Heart right ventricle (tissue), 16 donors: ENCODE measurements at regions not wholly inside any gene's neighbourhood (a gene's known extent, or its start where the extent isn't known, plus 50 kb on each side); places are given as distances from the start of the nearest gene placed in this dataset.

Source experiments
- ATAC-seq, 8 donors: fragments of 200-7000 bp; cut with Tn5 transposase; one replicate each; pipeline ENCODE4 v1.9.1; 2020; ENCODE audit warnings: mild to moderate bottlenecking in 8 of 8, moderate library complexity in 8 of 8, moderate number of reproducible peaks in 1 of 8
- DNase-seq, 2 donors: peaks; one replicate each; pipeline ENCODE4 v3.0.0-alpha.2; 2020
- H3K27ac ChIP-seq, 10 donors: fragments of 200-600 bp; sonication (generic) in 2 of 10; one replicate each; pipeline versions ENCODE4 v1.5.0 to v1.8.0; 2020 to 2022; ENCODE audit warnings: mild to moderate bottlenecking in 3 of 10
- H3K27me3 ChIP-seq, 7 donors: fragments of 200-600 bp; one replicate each; pipeline ENCODE4 v1.8.0; 2021 to 2022; ENCODE audit warnings: mild to moderate bottlenecking in 2 of 7
- H3K36me3 ChIP-seq, 9 donors: fragments of 200-600 bp; sonication (generic) in 1 of 9; one replicate each; pipeline versions ENCODE4 v1.5.0 to v1.8.0; 2020 to 2022; ENCODE audit warnings: mild to moderate bottlenecking in 2 of 9
- H3K4me1 ChIP-seq, 9 donors: fragments of 200-600 bp; sonication (generic) in 1 of 9; one replicate each; pipeline versions ENCODE4 v1.5.0 to v1.8.0; 2020 to 2022; ENCODE audit warnings: mild to moderate bottlenecking in 4 of 9
- H3K4me3 ChIP-seq, 10 donors: fragments of 200-600 bp; sonication (generic) in 2 of 10; one replicate each; pipeline versions ENCODE4 v1.5.0 to v1.8.0; 2020 to 2022; ENCODE audit warnings: mild to moderate bottlenecking in 7 of 10, moderate library complexity in 2 of 10
- H3K9me3 ChIP-seq, 11 donors: fragments of 200-600 bp in 10 of 11; sonication (generic) in 2 of 11; one replicate each; pipeline versions ENCODE4 v1.5.0 to v1.8.0; 2013 to 2022; ENCODE audit warnings: mild to moderate bottlenecking in 2 of 11, control low read depth in 1 of 11, moderate library complexity in 1 of 11
- WGBS, 2 donors: extraction: QIAGEN DNeasy Blood & Tissue Kit; methylation state at CpG; one replicate each; pipeline ENCODE4 v1.1.7; 2013; ENCODE audit warnings: inconsistent platforms in 1 of 2; 5-methylcytosine and 5-hydroxymethylcytosine counted together
- intact Hi-C, 10 donors: fragments of 100-400 bp; cut with DNase I; formaldehyde crosslinking; loops; one replicate each; pipeline versions ENCODE4 v1.11.1 to v1.14.2; 2022
- TF ChIP-seq, protein P1 (sequence below), 9 donors: fragments of 200-600 bp; sonication (generic) in 2 of 9; IDR thresholded peaks; one replicate each; pipeline versions ENCODE4 v1.5.0 to v1.8.0; 2021 to 2022; ENCODE audit warnings: antibody characterized with exemption in 9 of 9, mild to moderate bottlenecking in 5 of 9, moderate library complexity in 1 of 9
- donor health status: Arrhythmogenic right ventricular cardiomyopathy.
- donor health status: ischemic (EF 13 %, LVEDD 7.1; RV severe dilation, severe dysfunction).
- donor health status: healthy with polysubstance abuse.
- donor health status: DM: no; HTN: yes; CAD: no.
- donor health status: DM: no; HTN: no; CAD: no.
- donor health status: ischemic (EF 25% LVEDD 6.9; RV normal size, moderate dysfunction).
- donor health status: ischemic (EF 25% LVEDD 5.7; RV mildly dilated, moderate dysfunction).
- donor health status: healthy.
- donor health status: DM: yes; HTN: yes; CAD: no.
- donor health status: Ischemic cardiomyopathy.
- donor health status: ischemic (EF 35%, LVEDD 5.7; RV mildly dilated, moderate dysfunction).
- donor health status: nonischemic (EF 11% LVEDD 7.7; RV severe dilation, severe dysfunction).
- donor health status: DM: yes; HTN: yes; CAD: no.
- donor health status: PGD.
- donor health status: ischemic (EF 29% LVEDD 5.4; RV normal size, mild dysfunction).
- donor health status: nonischemic (EF 23%, LVEDD 6.1; RV moderate dilation, normal function).

DNA sequence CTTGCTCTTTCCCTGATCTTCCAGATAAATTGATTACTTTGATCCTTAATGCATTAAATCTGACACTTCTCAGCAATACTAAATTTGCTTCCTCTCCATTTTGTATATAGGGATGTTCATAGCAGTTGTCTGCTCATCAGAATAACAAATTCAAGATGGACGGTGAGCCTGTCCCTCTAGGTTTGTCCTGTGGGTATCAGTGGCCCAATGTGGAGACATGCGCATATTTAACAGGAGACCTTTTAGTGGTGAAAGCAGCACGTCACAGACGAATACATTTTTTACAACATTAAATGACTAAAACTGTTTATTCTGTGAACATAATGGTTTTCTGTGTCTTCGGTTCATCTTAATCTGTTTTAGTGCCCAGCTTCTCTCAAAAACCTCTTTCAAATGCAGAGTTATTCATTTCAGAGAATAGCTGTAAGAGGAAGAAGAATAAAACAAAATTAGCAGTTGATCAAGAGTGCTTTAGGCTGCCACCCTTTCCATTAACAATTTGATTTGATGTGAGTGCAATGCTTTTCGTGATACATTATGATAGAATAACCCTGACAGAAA, 1970.4 kb upstream of the WWC1 start:
- Histone ChIP-seq H3K27me3 (peaks cover 0 to 4% (median 0%) of the 10 kb centered on the region in 7 donors), H3K36me3 (no peaks in the 10 kb centered on the region), H3K27ac (no peak overlapping the region), H3K9me3 (no peaks in the 10 kb centered on the region), H3K4me3 (no peak overlapping the region), H3K4me1 (no peaks in the 10 kb centered on the region)
- TF ChIP-seq, protein P1, sequence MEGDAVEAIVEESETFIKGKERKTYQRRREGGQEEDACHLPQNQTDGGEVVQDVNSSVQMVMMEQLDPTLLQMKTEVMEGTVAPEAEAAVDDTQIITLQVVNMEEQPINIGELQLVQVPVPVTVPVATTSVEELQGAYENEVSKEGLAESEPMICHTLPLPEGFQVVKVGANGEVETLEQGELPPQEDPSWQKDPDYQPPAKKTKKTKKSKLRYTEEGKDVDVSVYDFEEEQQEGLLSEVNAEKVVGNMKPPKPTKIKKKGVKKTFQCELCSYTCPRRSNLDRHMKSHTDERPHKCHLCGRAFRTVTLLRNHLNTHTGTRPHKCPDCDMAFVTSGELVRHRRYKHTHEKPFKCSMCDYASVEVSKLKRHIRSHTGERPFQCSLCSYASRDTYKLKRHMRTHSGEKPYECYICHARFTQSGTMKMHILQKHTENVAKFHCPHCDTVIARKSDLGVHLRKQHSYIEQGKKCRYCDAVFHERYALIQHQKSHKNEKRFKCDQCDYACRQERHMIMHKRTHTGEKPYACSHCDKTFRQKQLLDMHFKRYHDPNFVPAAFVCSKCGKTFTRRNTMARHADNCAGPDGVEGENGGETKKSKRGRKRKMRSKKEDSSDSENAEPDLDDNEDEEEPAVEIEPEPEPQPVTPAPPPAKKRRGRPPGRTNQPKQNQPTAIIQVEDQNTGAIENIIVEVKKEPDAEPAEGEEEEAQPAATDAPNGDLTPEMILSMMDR (IDR thresholded peaks at IDR 0.05), result no peak
- WGBS, 2 donors, result 71 to 75% methylated on average over 6 of the region's 6 CpGs
- no peak for ATAC-seq
- DNase-seq, result no peak
- intact Hi-C loops, result no loop called here

DNA sequence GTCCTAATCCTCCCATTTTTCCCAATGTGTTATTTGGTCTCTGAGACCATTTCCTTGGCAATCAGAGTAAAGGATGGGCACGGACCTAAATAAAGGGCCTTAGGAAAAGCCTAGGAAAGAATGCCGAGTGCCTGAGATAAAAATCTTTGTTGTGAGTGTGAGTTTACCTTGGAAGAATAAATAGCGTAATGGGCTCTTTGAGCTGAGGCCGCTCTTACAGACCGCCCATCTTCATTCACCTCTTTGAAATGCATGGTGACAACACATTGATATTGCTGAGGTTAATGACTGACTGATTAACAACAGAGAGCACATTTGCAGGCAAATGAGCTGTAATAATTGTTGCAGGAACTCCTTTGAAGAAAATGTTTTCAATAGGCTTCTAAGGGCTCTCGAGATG, 1967.1 kb upstream of the WWC1 start:
- intact Hi-C loops, result no loop called here

DNA sequence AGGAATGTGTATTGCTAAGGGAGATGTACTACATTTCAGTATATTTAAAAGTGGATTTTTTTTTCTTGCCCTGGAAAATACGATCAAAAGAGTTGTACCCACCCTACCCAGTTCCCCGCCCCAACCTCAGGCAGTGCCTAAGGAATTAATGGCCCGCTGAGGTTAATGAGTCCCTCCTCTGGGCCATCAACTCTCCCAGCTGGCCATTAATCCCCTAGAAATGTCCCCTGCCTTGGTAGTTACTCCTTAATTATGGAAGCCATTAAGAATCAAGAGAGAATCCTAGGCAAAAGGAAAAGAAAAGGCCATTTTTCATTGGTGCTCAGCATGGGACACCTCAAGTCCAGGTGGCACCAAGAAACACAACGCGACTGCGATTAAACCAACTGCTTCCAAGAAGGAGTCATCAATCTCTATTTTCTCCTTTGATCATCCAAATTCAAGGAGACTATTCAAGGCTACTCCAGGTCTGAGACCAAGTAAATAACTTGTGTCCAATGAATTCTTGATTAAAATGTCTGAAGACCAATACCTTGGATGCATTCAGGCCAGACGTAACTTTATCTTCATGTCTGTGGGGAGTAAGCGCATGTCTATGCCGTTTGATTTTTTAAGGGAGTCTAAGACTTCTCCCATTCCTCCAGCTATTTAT, 1962.2 kb upstream of the WWC1 start:
- intact Hi-C loops, result no loop called here
- Histone ChIP-seq H3K4me1 (no peaks in the 10 kb centered on the region), H3K27me3 (no peaks in the 10 kb centered on the region), H3K4me3 (no peak overlapping the region), H3K27ac (no peak overlapping the region), H3K36me3 (no peaks in the 10 kb centered on the region), H3K9me3 (no peaks in the 10 kb centered on the region)
- DNase-seq (no peak), ATAC-seq (no peak)
- WGBS, 2 donors, result 86 to 91% methylated on average over 9 of the region's 9 CpGs
- TF ChIP-seq, protein P1 (IDR thresholded peaks at IDR 0.05), result no peak

More for the DNA sequence above, 1967.1 kb upstream of the WWC1 start:
- ATAC-seq, result no peak
- no peaks in the 10 kb centered on the region for H3K9me3 ChIP-seq
- TF ChIP-seq, protein P1 (IDR thresholded peaks at IDR 0.05), result no peak
- H3K4me3 ChIP-seq, result no peak overlapping the region
- WGBS, 2 donors, result 51 to 58% methylated on average over 6 of the region's 6 CpGs
- H3K27me3 ChIP-seq, result no peaks in the 10 kb centered on the region
- H3K4me1 ChIP-seq, result no peaks in the 10 kb centered on the region
- no peaks in the 10 kb centered on the region for H3K36me3 ChIP-seq
- no peak for DNase-seq
- H3K27ac ChIP-seq, result no peak overlapping the region

DNA sequence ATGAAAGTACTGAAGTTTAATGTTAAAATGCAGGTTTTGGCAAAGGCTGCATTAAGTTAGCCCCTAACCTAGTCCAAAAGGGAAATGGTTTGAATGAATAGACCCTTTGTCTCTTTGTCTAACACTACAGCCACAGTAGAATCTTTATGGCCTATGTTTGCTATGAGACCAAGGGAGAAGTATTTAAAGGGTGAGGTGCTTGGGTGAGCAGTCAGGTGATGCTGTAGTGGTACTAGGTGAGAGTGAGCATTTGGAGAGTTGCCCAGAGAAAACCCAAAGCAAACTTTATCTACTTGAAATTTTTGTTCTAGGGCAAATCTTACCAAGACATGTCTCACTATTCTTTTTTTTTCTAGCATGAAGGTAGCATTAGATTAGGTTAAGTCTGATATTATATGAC, 1961.4 kb upstream of the WWC1 start:
- Histone ChIP-seq H3K27me3 (no peaks in the 10 kb centered on the region), H3K4me3 (no peak overlapping the region), H3K4me1 (no peaks in the 10 kb centered on the region), H3K36me3 (no peaks in the 10 kb centered on the region), H3K9me3 (peaks cover 0 to under 1% (median 0%) of the 10 kb centered on the region in 11 donors), H3K27ac (no peak overlapping the region)
- TF ChIP-seq, protein P1 (IDR thresholded peaks at IDR 0.05), result no peak
- no peak for DNase-seq
- ATAC-seq, result no peak
- intact Hi-C loops, result no loop called here
